Fibroblast of the conjunctiva (primary cell): ENCODE measurements at regions not wholly inside any gene's neighbourhood (a gene's known extent, or its start where the extent isn't known, plus 50 kb on each side); places are given as distances from the start of the nearest gene placed in this dataset.
"Not testable (repeated sequence)": the region's sequence is repeated elsewhere in the genome, so short reads cannot be mapped to it uniquely, and the experiment has no call there.

Experiments used
- DNase-seq: peaks from one replicate; pipeline ENCODE4 v3.0.0-alpha.2; 2010; ENCODE audit warnings: low read depth

- no peak for DNase-seq
These were observed 93.0 kb upstream of the EGFL6 start for GRCh38 chrX:13476384-13476783.

GRCh38 chrX:13474164-13474516 lies 95.3 kb upstream of the EGFL6 start:
- DNase-seq: no peak

GRCh38 chrX:13473442-13474163 lies 95.8 kb upstream of the EGFL6 start:
- no peak for DNase-seq

- DNase-seq: no peak
These were observed 96.4 kb upstream of the EGFL6 start for GRCh38 chrX:13472975-13473374.

GRCh38 chrX:13471269-13471668 lies 98.1 kb upstream of the EGFL6 start:
- no peak for DNase-seq

GRCh38 chrX:13470685-13470977 lies 98.8 kb upstream of the EGFL6 start:
- DNase-seq: no peak

GRCh38 chrX:13469963-13470684 lies 99.3 kb upstream of the EGFL6 start:
- DNase-seq: no peak

- DNase-seq: no peak
These were observed 101.3 kb upstream of the EGFL6 start for GRCh38 chrX:13468096-13468495.

GRCh38 chrX:13467243-13467642 lies 102.2 kb upstream of the EGFL6 start:
- no peak for DNase-seq

GRCh38 chrX:13464599-13465275 lies 104.7 kb upstream of the EGFL6 start:
- no peak for DNase-seq

GRCh38 chrX:13463608-13464007 lies 105.8 kb upstream of the EGFL6 start:
- DNase-seq: peak; percentile 73

- peak; percentile 28 for DNase-seq
These were observed 117.1 kb upstream of the EGFL6 start for GRCh38 chrX:13452283-13452682.

GRCh38 chrX:13449441-13449840 lies 120.0 kb upstream of the EGFL6 start:
- no peak for DNase-seq

- DNase-seq: no peak
These were observed 120.5 kb upstream of the EGFL6 start for GRCh38 chrX:13448941-13449340.

- not testable (repeated sequence) for DNase-seq
These were observed 121.8 kb upstream of the ATXN3L start for GRCh38 chrX:13441608-13442007.

- DNase-seq: no peak
These were observed 120.3 kb upstream of the ATXN3L start for GRCh38 chrX:13440176-13440575.

- peak; percentile 48 for DNase-seq
These were observed 113.4 kb upstream of the ATXN3L start for GRCh38 chrX:13433298-13433605.

GRCh38 chrX:13432414-13433297 lies 112.8 kb upstream of the ATXN3L start:
- DNase-seq: peak; percentile 95

- DNase-seq: no peak
These were observed 110.4 kb upstream of the ATXN3L start for GRCh38 chrX:13430136-13430827.

GRCh38 chrX:13428053-13428786 lies 108.4 kb upstream of the ATXN3L start:
- peak; percentile 57 for DNase-seq

GRCh38 chrX:13427441-13428052 lies 107.7 kb upstream of the ATXN3L start:
- DNase-seq: no peak
